ENCODE measurements at regions not wholly inside any gene's neighbourhood (a gene's known extent, or its start where the extent isn't known, plus 50 kb on each side); places are given as distances from the start of the nearest gene placed in this dataset.

- DNase-seq (ENCODE audit: low spot score) = no peak
Observed at GRCh38 chr16:86382774-86383407, 127.4 kb upstream of the FOXF1 start.

GRCh38 chr16:86383488-86384262 is 126.7 kb upstream of the FOXF1 start:
- DNase-seq (ENCODE audit: low spot score) = no peak

GRCh38 chr16:86384263-86384649 is 126.1 kb upstream of the FOXF1 start:
- DNase-seq (ENCODE audit: low spot score) = no peak

GRCh38 chr16:86384980-86385379 is 125.3 kb upstream of the FOXF1 start:
- no peak for DNase-seq (ENCODE audit: low spot score)

GRCh38 chr16:86387468-86388440 is 122.6 kb upstream of the FOXF1 start:
- DNase-seq (ENCODE audit: low spot score) = no peak

- no peak for DNase-seq (ENCODE audit: low spot score)
Observed at GRCh38 chr16:86388976-86389375, 121.4 kb upstream of the FOXF1 start.

- no peak for DNase-seq (ENCODE audit: low spot score)
Observed at GRCh38 chr16:86389566-86390328, 120.6 kb upstream of the FOXF1 start.

GRCh38 chr16:86390335-86390734 is 120.0 kb upstream of the FOXF1 start:
- DNase-seq (ENCODE audit: low spot score) = no peak

- no peak for DNase-seq (ENCODE audit: low spot score)
Observed at GRCh38 chr16:86391486-86391885, 118.8 kb upstream of the FOXF1 start.

- DNase-seq (ENCODE audit: low spot score) = no peak
Observed at GRCh38 chr16:86391984-86392383, 118.3 kb upstream of the FOXF1 start.

- DNase-seq (ENCODE audit: low spot score) = no peak
Observed at GRCh38 chr16:86392436-86393152, 117.7 kb upstream of the FOXF1 start.

GRCh38 chr16:86393907-86394626 is 116.3 kb upstream of the FOXF1 start:
- no peak for DNase-seq (ENCODE audit: low spot score)

GRCh38 chr16:86395477-86395876 is 114.8 kb upstream of the FOXF1 start:
- no peak for DNase-seq (ENCODE audit: low spot score)

- DNase-seq (ENCODE audit: low spot score) = no peak
Observed at GRCh38 chr16:86396422-86396821, 113.9 kb upstream of the FOXF1 start.

GRCh38 chr16:86396901-86397311 is 113.4 kb upstream of the FOXF1 start:
- no peak for DNase-seq (ENCODE audit: low spot score)

- no peak for DNase-seq (ENCODE audit: low spot score)
Observed at GRCh38 chr16:86398201-86398600, 112.1 kb upstream of the FOXF1 start.

- DNase-seq (ENCODE audit: low spot score) = no peak
Observed at GRCh38 chr16:86398622-86399021, 111.7 kb upstream of the FOXF1 start.

- no peak for DNase-seq (ENCODE audit: low spot score)
Observed at GRCh38 chr16:86401126-86401525, 109.2 kb upstream of the FOXF1 start.

- DNase-seq (ENCODE audit: low spot score) = no peak
Observed at GRCh38 chr16:86403085-86403484, 107.2 kb upstream of the FOXF1 start.

- no peak for DNase-seq (ENCODE audit: low spot score)
Observed at GRCh38 chr16:86403541-86404163, 106.7 kb upstream of the FOXF1 start.

All from cerebellar cortex (tissue), 1 donor.